ENCODE measurements at regions not wholly inside any gene's neighbourhood (a gene's known extent, or its start where the extent isn't known, plus 50 kb on each side); places are given as distances from the start of the nearest gene placed in this dataset.

- peak; percentile 44 for ATAC-seq
- intact Hi-C loops (cut with DNase I, micrococcal nuclease): no loop called here
- DNase-seq: peak in 1 of 2 donors; percentile 33
Observed at GRCh38 chr22:27554106-27554811, 247.3 kb downstream of the MN1 start.

- no peak for ATAC-seq
- intact Hi-C loops (cut with DNase I, micrococcal nuclease): no loop called here
- DNase-seq: no peak
Observed at GRCh38 chr22:27554841-27555456, 246.6 kb downstream of the MN1 start.

GRCh38 chr22:27556371-27556770 lies 245.2 kb downstream of the MN1 start:
- intact Hi-C loops (cut with DNase I, micrococcal nuclease): no loop called here

GRCh38 chr22:27557286-27558008 lies 244.1 kb downstream of the MN1 start:
- ATAC-seq (peak; percentile 41), DNase-seq (no peak)
- intact Hi-C loops (cut with DNase I, micrococcal nuclease): no loop called here

More at GRCh38 chr22:27556371-27556770, 245.2 kb downstream of the MN1 start:
- DNase-seq: no peak
- no peak for ATAC-seq

GRCh38 chr22:27558658-27559371 lies 242.7 kb downstream of the MN1 start:
- DNase-seq (no peak), ATAC-seq (peak; percentile 61)
- intact Hi-C loops (cut with DNase I, micrococcal nuclease): no loop called here

GRCh38 chr22:27560781-27561180 lies 240.8 kb downstream of the MN1 start:
- intact Hi-C loops (cut with DNase I, micrococcal nuclease): no loop called here
- DNase-seq: no peak
- no peak for ATAC-seq

GRCh38 chr22:27561286-27561904 lies 240.2 kb downstream of the MN1 start:
- DNase-seq (no peak), ATAC-seq (no peak)
- intact Hi-C loops (cut with DNase I, micrococcal nuclease): no loop called here

- intact Hi-C loops (cut with DNase I, micrococcal nuclease): no loop called here
- ATAC-seq: no peak
- no peak for DNase-seq
Observed at GRCh38 chr22:27564806-27565205, 236.8 kb downstream of the MN1 start.

GRCh38 chr22:27566602-27567001 lies 235.0 kb downstream of the MN1 start:
- ATAC-seq (no peak), DNase-seq (no peak)
- intact Hi-C loops (cut with DNase I, micrococcal nuclease): no loop called here

- ATAC-seq (no peak), DNase-seq (no peak)
- intact Hi-C loops (cut with DNase I, micrococcal nuclease): no loop called here
Observed at GRCh38 chr22:27568265-27568664, 233.3 kb downstream of the MN1 start.

GRCh38 chr22:27571463-27572277 lies 229.9 kb downstream of the MN1 start:
- intact Hi-C loops (cut with DNase I, micrococcal nuclease): no loop called here
- ATAC-seq (no peak), DNase-seq (no peak)

GRCh38 chr22:27572278-27572666 lies 229.3 kb downstream of the MN1 start:
- DNase-seq (no peak), ATAC-seq (no peak)
- intact Hi-C loops (cut with DNase I, micrococcal nuclease): no loop called here

GRCh38 chr22:27573280-27574001 lies 228.1 kb downstream of the MN1 start:
- intact Hi-C loops (cut with DNase I, micrococcal nuclease): no loop called here
- ATAC-seq (no peak), DNase-seq (no peak)

GRCh38 chr22:27574002-27574366 lies 227.6 kb downstream of the MN1 start:
- intact Hi-C loops (cut with DNase I, micrococcal nuclease): no loop called here
- ATAC-seq (no peak), DNase-seq (no peak)

- ATAC-seq (no peak), DNase-seq (no peak)
- intact Hi-C loops (cut with DNase I, micrococcal nuclease): no loop called here
Observed at GRCh38 chr22:27574651-27575050, 226.9 kb downstream of the MN1 start.

- ATAC-seq (no peak), DNase-seq (no peak)
- intact Hi-C loops (cut with DNase I, micrococcal nuclease): no loop called here
Observed at GRCh38 chr22:27575348-27575747, 226.2 kb downstream of the MN1 start.

GRCh38 chr22:27576413-27576812 lies 225.1 kb downstream of the MN1 start:
- ATAC-seq: no peak
- intact Hi-C loops (cut with DNase I, micrococcal nuclease): no loop called here
- no peak for DNase-seq

Data from left colon (tissue), 2 donors.